Lower lobe of right lung (tissue), 2 donors: ENCODE measurements at regions not wholly inside any gene's neighbourhood (a gene's known extent, or its start where the extent isn't known, plus 50 kb on each side); places are given as distances from the start of the nearest gene placed in this dataset.
A peak's percentile ranks its signal among the peaks of the same experiment; 100 is the strongest.

ENCODE experiments used
- ATAC-seq, 2 donors: fragments of 200-7000 bp; cut with Tn5 transposase; one replicate each; pipeline ENCODE4 v1.9.1; 2020 to 2022; ENCODE audit warnings: mild to moderate bottlenecking in 2 of 2, moderate library complexity in 2 of 2
- DNase-seq: peaks from one replicate; pipeline ENCODE4 v3.0.0-alpha.2; 2020
- H3K27ac ChIP-seq: fragments of 200-600 bp; one replicate; pipeline ENCODE4 v1.8.0; 2022
- H3K27me3 ChIP-seq: fragments of 200-600 bp; one replicate; pipeline ENCODE4 v1.8.0; 2022; ENCODE audit warnings: low read depth
- H3K36me3 ChIP-seq: fragments of 200-600 bp; one replicate; pipeline ENCODE4 v1.8.0; 2022; ENCODE audit warnings: mild to moderate bottlenecking
- H3K4me1 ChIP-seq: fragments of 200-600 bp; one replicate; pipeline ENCODE4 v1.8.0; 2022
- H3K4me3 ChIP-seq: fragments of 200-600 bp; one replicate; pipeline ENCODE4 v1.8.0; 2022; ENCODE audit warnings: mild to moderate bottlenecking
- H3K9me3 ChIP-seq: fragments of 200-600 bp; one replicate; pipeline ENCODE4 v1.8.0; 2022
- CTCF ChIP-seq: fragments of 200-600 bp; IDR thresholded peaks from one replicate; pipeline ENCODE4 v1.8.0; 2022; ENCODE audit warnings: antibody characterized with exemption, mild to moderate bottlenecking
- intact Hi-C: fragments of 100-400 bp; cut with DNase I; formaldehyde crosslinking; loops from one replicate; pipeline ENCODE4 v1.11.0; 2022
- donor health status: DM: no; HTN: yes; CAD: no; lungs with severe emphysema.

DNA sequence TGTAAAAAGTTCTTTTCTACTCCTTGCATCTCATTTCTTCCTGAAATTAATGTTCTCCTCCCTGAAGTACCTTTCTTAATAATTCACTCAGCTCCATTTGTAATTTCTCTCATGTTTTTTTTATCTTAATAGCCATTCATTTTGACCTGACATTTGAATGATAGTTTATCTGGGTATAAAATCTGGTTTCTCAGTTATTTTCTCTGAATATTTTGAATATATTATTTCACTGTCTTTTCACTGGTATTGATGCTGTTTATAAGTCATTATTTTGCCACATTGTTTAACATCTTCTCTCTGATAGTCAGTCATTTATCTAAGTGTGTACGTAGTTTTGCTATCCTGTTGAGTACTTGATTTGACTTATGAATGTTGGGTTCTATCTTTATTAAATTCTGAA is 68.8 kb upstream of the ARHGAP18 start:
- ATAC-seq, result no peak
- no peak for DNase-seq

GRCh38 chr6:129777371-129777770 is 67.4 kb upstream of the ARHGAP18 start:
- intact Hi-C loops, result no loop called here
- Histone ChIP-seq H3K27me3 (no peaks in the 10 kb centered on the region), H3K36me3 (no peaks in the 10 kb centered on the region), H3K4me1 (no peaks in the 10 kb centered on the region), H3K4me3 (no peak overlapping the region), H3K27ac (no peak overlapping the region), H3K9me3 (peaks cover 11% of the 10 kb centered on the region)
- DNase-seq (no peak), ATAC-seq (no peak)
- TF ChIP-seq CTCF, result no peak

More for the DNA sequence above, 68.8 kb upstream of the ARHGAP18 start:
- Histone ChIP-seq H3K36me3 (no peaks in the 10 kb centered on the region), H3K4me3 (no peak overlapping the region), H3K27ac (no peak overlapping the region), H3K4me1 (no peaks in the 10 kb centered on the region), H3K9me3 (peaks cover 11% of the 10 kb centered on the region), H3K27me3 (no peaks in the 10 kb centered on the region)
- TF ChIP-seq CTCF, result no peak
- intact Hi-C loops, result no loop called here

DNA sequence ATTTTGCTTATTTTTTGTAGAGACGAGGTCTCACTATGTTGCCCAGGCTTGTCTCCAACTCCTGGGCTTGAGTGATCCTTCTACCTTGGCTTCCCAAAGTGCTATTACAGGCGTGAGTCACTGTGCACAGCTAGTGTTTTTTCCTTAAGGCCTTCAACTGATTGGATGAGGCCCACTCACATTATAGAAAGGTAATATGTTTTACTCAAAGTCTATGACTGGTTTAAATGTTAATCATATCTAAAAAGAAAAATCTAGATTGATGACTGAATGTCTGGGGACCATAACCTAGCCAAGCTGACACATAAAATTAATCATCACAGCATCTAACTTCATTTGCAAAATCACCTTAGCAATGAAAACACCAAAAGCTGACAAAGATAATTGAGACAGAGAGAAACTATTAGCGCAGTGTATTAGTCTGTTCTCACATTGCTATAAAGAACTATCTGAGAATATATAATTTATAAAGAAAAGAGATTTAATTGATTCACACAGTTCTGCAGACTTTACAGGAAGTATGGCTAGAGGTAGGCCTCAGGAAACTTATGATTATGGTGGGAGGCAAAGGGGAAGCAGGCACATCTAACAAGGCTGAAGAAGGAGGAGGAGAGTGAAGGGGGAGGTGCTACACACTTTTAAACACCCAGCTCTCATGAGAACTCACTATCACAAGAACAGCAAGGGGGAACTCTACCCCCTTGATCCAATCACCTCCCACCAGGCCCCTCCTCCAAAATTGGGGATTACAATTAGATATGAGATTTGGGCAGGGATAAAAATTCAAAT is 66.8 kb upstream of the ARHGAP18 start:
- ATAC-seq, result no peak
- Histone ChIP-seq H3K27ac (no peak overlapping the region), H3K36me3 (no peaks in the 10 kb centered on the region), H3K4me3 (no peak overlapping the region), H3K9me3 (peaks cover 11% of the 10 kb centered on the region), H3K27me3 (no peaks in the 10 kb centered on the region), H3K4me1 (no peaks in the 10 kb centered on the region)
- no peak for TF ChIP-seq CTCF
- DNase-seq, result no peak
- intact Hi-C loops, result no loop called here

DNA sequence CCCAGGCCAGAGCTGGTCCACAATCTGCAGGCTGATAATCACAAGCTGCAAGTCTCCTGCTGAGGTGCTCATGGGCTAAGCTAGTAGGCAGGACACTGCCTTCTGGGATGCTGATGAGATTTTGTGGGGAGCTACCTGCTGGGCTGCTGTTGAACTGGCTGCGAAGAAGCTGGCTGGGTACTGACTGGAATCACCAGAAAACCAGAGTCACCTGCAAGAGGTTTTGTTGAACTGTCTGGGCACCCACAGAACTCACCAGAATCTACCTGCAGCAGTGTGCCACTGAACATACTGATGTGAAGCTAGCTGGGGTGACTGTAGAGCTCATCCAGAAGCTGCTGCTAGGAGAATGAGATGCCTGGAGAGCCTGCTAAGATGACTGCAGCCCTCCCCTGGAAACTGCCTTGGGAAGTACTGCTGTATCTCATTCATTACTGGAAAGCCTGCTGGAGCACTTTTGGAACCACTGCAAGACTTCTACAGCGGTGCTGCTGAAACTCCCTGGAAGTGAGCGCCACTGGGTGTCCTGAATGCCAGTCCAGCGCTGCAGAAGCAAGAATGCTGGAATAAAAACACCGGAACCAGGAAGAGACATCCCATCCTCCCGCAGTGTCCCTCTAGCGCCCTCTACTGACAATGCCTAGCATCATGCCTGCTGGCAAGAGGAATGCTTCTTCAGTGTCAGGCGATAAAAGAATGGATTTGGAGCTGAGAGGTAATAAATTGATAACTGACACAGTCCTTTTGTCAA is 64.9 kb upstream of the ARHGAP18 start:
- Histone ChIP-seq H3K27me3 (no peaks in the 10 kb centered on the region), H3K4me1 (no peaks in the 10 kb centered on the region), H3K9me3 (peaks cover 11% of the 10 kb centered on the region), H3K27ac (no peak overlapping the region), H3K4me3 (peak overlapping the region; percentile 17), H3K36me3 (no peaks in the 10 kb centered on the region)
- intact Hi-C loops, result no loop called here
- DNase-seq (peak; percentile 57), ATAC-seq (peak; percentile 84 to 87)
- peak; percentile 90 for TF ChIP-seq CTCF

- no peak overlapping the region for H3K4me3 ChIP-seq
- H3K27me3 ChIP-seq, result peaks cover 8% of the 10 kb centered on the region
- H3K4me1 ChIP-seq, result no peaks in the 10 kb centered on the region
- no peak for TF ChIP-seq CTCF
- no peak for DNase-seq
- no peak overlapping the region for H3K27ac ChIP-seq
- no peak for ATAC-seq
- peaks cover 2% of the 10 kb centered on the region for H3K9me3 ChIP-seq
- intact Hi-C loops, result no loop called here
- no peaks in the 10 kb centered on the region for H3K36me3 ChIP-seq
Observed at GRCh38 chr6:129773304-129773703, 63.3 kb upstream of the ARHGAP18 start.
